ENCODE measurements at regions not wholly inside any gene's neighbourhood (a gene's known extent, or its start where the extent isn't known, plus 50 kb on each side); places are given as distances from the start of the nearest gene placed in this dataset.

- intact Hi-C loops (cut with DNase I; ENCODE audit: low total_unique reads): no loop called here
Measured at GRCh38 chr13:107680115-107680514, 535.2 kb downstream of the LIG4 start.

GRCh38 chr13:107678075-107678689 is 537.2 kb downstream of the LIG4 start:
- no peaks in the 10 kb centered on the region for H3K36me3 ChIP-seq
- TF ChIP-seq POLR2A (IDR thresholded peaks at IDR 0.05): no peak
- TF ChIP-seq POLR2AphosphoS5 (IDR thresholded peaks at IDR 0.05): no peak
- TF ChIP-seq CTCF (IDR thresholded peaks at IDR 0.05): no peak
- intact Hi-C loops (cut with DNase I; ENCODE audit: low total_unique reads): no loop called here
- no peaks in the 10 kb centered on the region for H3K27me3 ChIP-seq
- no peak overlapping the region for H3K4me3 ChIP-seq
- H3K4me1 ChIP-seq: no peaks in the 10 kb centered on the region
- no peak for DNase-seq (ENCODE audit: low spot score in 2 of 2)
- no peaks in the 10 kb centered on the region for H3K9me3 ChIP-seq
- H3K27ac ChIP-seq: no peak overlapping the region

More at GRCh38 chr13:107680115-107680514, 535.2 kb downstream of the LIG4 start:
- no peak overlapping the region for H3K27ac ChIP-seq
- DNase-seq (ENCODE audit: low spot score in 2 of 2): no peak
- H3K9me3 ChIP-seq: no peaks in the 10 kb centered on the region
- H3K27me3 ChIP-seq: no peaks in the 10 kb centered on the region
- TF ChIP-seq POLR2AphosphoS5 (IDR thresholded peaks at IDR 0.05) (no peak), CTCF (IDR thresholded peaks at IDR 0.05) (no peak), POLR2A (IDR thresholded peaks at IDR 0.05) (no peak)
- H3K4me1 ChIP-seq: no peaks in the 10 kb centered on the region
- H3K36me3 ChIP-seq: no peaks in the 10 kb centered on the region
- no peak overlapping the region for H3K4me3 ChIP-seq

- Histone ChIP-seq H3K27me3 (no peaks in the 10 kb centered on the region), H3K9me3 (no peaks in the 10 kb centered on the region), H3K36me3 (no peaks in the 10 kb centered on the region), H3K27ac (no peak overlapping the region), H3K4me1 (no peaks in the 10 kb centered on the region), H3K4me3 (no peak overlapping the region)
- TF ChIP-seq POLR2A (IDR thresholded peaks at IDR 0.05): no peak
- no peak for TF ChIP-seq CTCF (IDR thresholded peaks at IDR 0.05)
- no peak for TF ChIP-seq POLR2AphosphoS5 (IDR thresholded peaks at IDR 0.05)
- intact Hi-C loops (cut with DNase I; ENCODE audit: low total_unique reads): loop anchor here (2.0 kb wide), 1 partner anchor 49 kb away; no protein-coding TSS in a partner anchor
- DNase-seq (ENCODE audit: low spot score in 2 of 2): no peak
Measured at GRCh38 chr13:107675847-107676550, 539.3 kb downstream of the LIG4 start.

GRCh38 chr13:107669391-107669993 is 545.8 kb downstream of the LIG4 start:
- intact Hi-C loops (cut with DNase I; ENCODE audit: low total_unique reads): no loop called here
- no peaks in the 10 kb centered on the region for H3K4me1 ChIP-seq
- H3K4me3 ChIP-seq: no peak overlapping the region
- DNase-seq (ENCODE audit: low spot score in 2 of 2): no peak
- no peak for TF ChIP-seq POLR2A (IDR thresholded peaks at IDR 0.05)
- no peak for TF ChIP-seq CTCF (IDR thresholded peaks at IDR 0.05)
- TF ChIP-seq POLR2AphosphoS5 (IDR thresholded peaks at IDR 0.05): no peak
- H3K27me3 ChIP-seq: no peaks in the 10 kb centered on the region
- H3K9me3 ChIP-seq: no peaks in the 10 kb centered on the region
- no peak overlapping the region for H3K27ac ChIP-seq
- no peaks in the 10 kb centered on the region for H3K36me3 ChIP-seq

- H3K27me3 ChIP-seq: no peaks in the 10 kb centered on the region
- no peak overlapping the region for H3K4me3 ChIP-seq
- H3K27ac ChIP-seq: no peak overlapping the region
- intact Hi-C loops (cut with DNase I; ENCODE audit: low total_unique reads): no loop called here
- no peak for DNase-seq (ENCODE audit: low spot score in 2 of 2)
- no peaks in the 10 kb centered on the region for H3K4me1 ChIP-seq
- TF ChIP-seq POLR2A (IDR thresholded peaks at IDR 0.05) (no peak), POLR2AphosphoS5 (IDR thresholded peaks at IDR 0.05) (no peak), CTCF (IDR thresholded peaks at IDR 0.05) (no peak)
- H3K9me3 ChIP-seq: no peaks in the 10 kb centered on the region
- no peaks in the 10 kb centered on the region for H3K36me3 ChIP-seq
Measured at GRCh38 chr13:107665926-107666458, 549.3 kb downstream of the LIG4 start.

Measured in breast epithelium (tissue), 4 donors.